SH-SY5Y (cell line): ENCODE measurements at regions not wholly inside any gene's neighbourhood (a gene's known extent, or its start where the extent isn't known, plus 50 kb on each side); places are given as distances from the start of the nearest gene placed in this dataset.

ENCODE experiments used
- GATA2 ChIP-seq: IDR thresholded peaks from 2 replicates; pipeline ENCODE4 v1.6.1; 2011; ENCODE audit warnings: mild to moderate bottlenecking, low read depth, low read length
- GATA3 ChIP-seq: IDR thresholded peaks from 2 replicates; pipeline ENCODE4 v1.6.1; 2011; ENCODE audit warnings: low read depth, mild to moderate bottlenecking, low read length, moderate library complexity

DNA sequence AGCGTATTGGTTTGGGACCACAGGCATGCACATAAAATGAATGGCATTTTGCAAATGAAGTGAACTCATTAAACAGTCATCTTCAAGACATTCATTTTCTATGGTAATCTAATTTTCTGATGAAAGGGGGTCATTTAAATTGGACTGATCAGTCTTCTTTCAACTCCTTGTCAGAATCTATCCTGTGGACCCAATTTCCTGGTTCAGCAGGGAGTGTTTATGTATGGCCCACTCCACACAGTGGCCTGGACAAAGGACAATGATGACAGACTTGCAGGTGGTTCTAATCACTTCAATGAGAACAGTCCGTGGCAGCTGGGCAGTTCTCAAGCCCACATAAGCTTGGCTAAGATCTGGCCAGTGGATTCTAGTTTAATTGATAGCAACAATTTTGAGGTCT, 448.1 kb downstream of the DCDC2C start:
- TF ChIP-seq GATA3 (no peak), GATA2 (no peak)
